CD4-positive, alpha-beta memory T cell (primary cell): ENCODE measurements at regions not wholly inside any gene's neighbourhood (a gene's known extent, or its start where the extent isn't known, plus 50 kb on each side); places are given as distances from the start of the nearest gene placed in this dataset.

Source experiments
- CTCF ChIA-PET: fragments of 350-600 bp; sonication (Branson Sonifier 250); formaldehyde crosslinking; loops from one replicate; lab custom pipeline; 2021; ENCODE audit warnings: inconsistent platforms; ENCODE audit not compliant: partially characterized antibody; lab: Charles Lee
- POLR2A ChIA-PET: fragments of 350-600 bp; sonication (Branson Sonifier 250); formaldehyde crosslinking; loops from one replicate; lab custom pipeline; 2021; ENCODE audit not compliant: partially characterized antibody; lab: Charles Lee
- DNase-seq, 5 donors: peaks; one replicate each; pipeline versions ENCODE4 v3.0.0 to v3.0.0-alpha.2; 2020 to 2022; ENCODE audit warnings: mixed read lengths in 1 of 5
- H3K27ac ChIP-seq: one replicate; pipeline ENCODE4 v1.7.0; 2013; ENCODE audit warnings: low read depth, low read length
- H3K27me3 ChIP-seq: 2 replicates; pipeline ENCODE4 v1.7.0; 2013; ENCODE audit warnings: mild to moderate bottlenecking, low read length, moderate library complexity; ENCODE audit not compliant: insufficient read depth
- H3K36me3 ChIP-seq: 2 replicates; pipeline ENCODE4 v1.7.0; 2013; ENCODE audit warnings: mild to moderate bottlenecking, low read length, moderate library complexity; ENCODE audit not compliant: insufficient read depth
- H3K4me1 ChIP-seq: 2 replicates; pipeline ENCODE4 v1.7.0; 2013; ENCODE audit warnings: mild to moderate bottlenecking, low read length, moderate library complexity; ENCODE audit not compliant: insufficient read depth
- H3K4me3 ChIP-seq, 2 donors: one replicate each; pipeline ENCODE4 v1.7.0; 2013; ENCODE audit warnings: low read length in 2 of 2, mild to moderate bottlenecking in 1 of 2
- H3K9me3 ChIP-seq, 2 donors: one replicate each; pipeline ENCODE4 v1.7.0; 2013; ENCODE audit warnings: low read length in 2 of 2, control low read depth in 1 of 2; ENCODE audit not compliant: control insufficient read depth in 1 of 2
- H3K27ac Mint-ChIP-seq, 7 donors: one replicate each; pipeline ENCODE4 v1.8.0; 2020 to 2021; ENCODE audit warnings: mixed read lengths in 7 of 7, mild to moderate bottlenecking in 6 of 7, inconsistent platforms in 3 of 7, moderate library complexity in 3 of 7
- H3K27me3 Mint-ChIP-seq, 2 donors: one replicate each; pipeline ENCODE4 v1.8.0; 2020 to 2021; ENCODE audit warnings: mixed read lengths in 2 of 2
- H3K36me3 Mint-ChIP-seq, 2 donors: one replicate each; pipeline ENCODE4 v1.8.0; 2020 to 2021; ENCODE audit warnings: mixed read lengths in 2 of 2, inconsistent platforms in 1 of 2, mild to moderate bottlenecking in 1 of 2
- H3K4me1 Mint-ChIP-seq, 4 donors: one replicate each; pipeline ENCODE4 v1.8.0; 2020 to 2021; ENCODE audit warnings: mixed read lengths in 4 of 4, mild to moderate bottlenecking in 1 of 4
- H3K4me3 Mint-ChIP-seq, 8 donors: one replicate each; pipeline ENCODE4 v1.8.0; 2020 to 2021; ENCODE audit warnings: mixed read lengths in 8 of 8, mild to moderate bottlenecking in 7 of 8, moderate library complexity in 6 of 8, inconsistent platforms in 3 of 8
- H3K9me3 Mint-ChIP-seq, 8 donors: one replicate each; pipeline ENCODE4 v1.8.0; 2020 to 2021; ENCODE audit warnings: mixed read lengths in 8 of 8, mild to moderate bottlenecking in 5 of 8, inconsistent platforms in 3 of 8, moderate library complexity in 1 of 8
- intact Hi-C: fragments of 100-400 bp; cut with micrococcal nuclease; formaldehyde crosslinking; loops from one replicate; pipeline ENCODE4 v1.15.1; 2023

DNA sequence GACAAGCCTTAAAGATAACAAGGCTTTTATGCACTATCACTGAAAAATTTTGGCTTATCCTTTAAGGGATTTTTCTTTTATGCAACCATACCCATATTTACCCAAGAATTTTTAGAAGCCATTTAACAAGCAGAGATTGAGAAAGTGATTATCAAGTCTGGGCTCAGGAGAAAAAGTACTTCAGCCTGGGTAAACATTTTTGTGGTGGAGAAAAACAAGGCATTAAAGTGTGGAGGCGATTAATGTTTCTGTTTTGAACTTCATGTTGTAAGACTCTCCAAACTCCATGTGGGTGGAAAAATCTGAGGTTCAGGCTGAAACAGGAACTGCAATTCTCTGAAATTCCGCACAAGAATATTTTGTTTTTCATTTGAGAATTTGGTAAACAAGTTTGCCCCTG lies 260.4 kb upstream of the KCNMB2 start:
- H3K27ac Mint-ChIP-seq, result no peak overlapping the region

DNA sequence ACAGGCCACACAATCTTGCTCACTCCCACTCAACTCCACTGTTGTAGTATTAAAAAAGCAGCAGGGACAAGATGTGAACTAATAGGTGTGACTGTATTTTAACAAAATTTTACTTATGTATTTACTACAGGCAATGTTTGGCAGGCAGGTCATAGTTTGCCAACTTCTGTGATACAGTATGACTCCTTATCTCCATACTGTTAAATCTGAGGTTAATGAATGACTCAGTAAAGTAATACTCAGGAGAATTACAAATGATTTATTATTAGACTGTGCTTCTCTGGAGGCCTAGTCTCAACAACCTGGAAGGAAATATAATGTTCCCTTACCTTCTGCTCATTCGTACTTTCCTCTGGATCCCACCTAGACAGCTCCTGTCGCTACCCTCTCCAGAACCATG lies 258.6 kb upstream of the KCNMB2 start:
- intact Hi-C loops, result no loop called here
- Histone ChIP-seq H3K4me3 (no peak overlapping the region), H3K27ac (no peak overlapping the region), H3K4me1 (no peaks in the 10 kb centered on the region), H3K27me3 (no peaks in the 10 kb centered on the region), H3K36me3 (no peaks in the 10 kb centered on the region), H3K9me3 (peaks cover 0 to 6% of the 10 kb centered on the region in 2 donors)
- Mint-ChIP-seq H3K4me3 (no peak overlapping the region), H3K4me1 (no peaks in the 10 kb centered on the region), H3K9me3 (peaks cover 0 to 35% (median 28%) of the 10 kb centered on the region in 8 donors), H3K27ac (no peak overlapping the region), H3K36me3 (peaks cover 0 to 2% of the 10 kb centered on the region in 2 donors), H3K27me3 (peaks cover 0 to 2% of the 10 kb centered on the region in 2 donors)
- DNase-seq, result no peak
- POLR2A ChIA-PET, result no interaction called here
- CTCF ChIA-PET, result interaction anchor here (1.2 kb wide), 1 partner anchor 14 kb away, joined by 3 read pairs; no protein-coding TSS in a partner anchor

More for the DNA sequence above, 260.4 kb upstream of the KCNMB2 start:
- Mint-ChIP-seq H3K4me3 (no peak overlapping the region), H3K36me3 (peaks cover 0 to 2% of the 10 kb centered on the region in 2 donors), H3K27me3 (no peaks in the 10 kb centered on the region), H3K9me3 (peaks cover 0 to 30% (median 26%) of the 10 kb centered on the region in 8 donors), H3K4me1 (no peaks in the 10 kb centered on the region)
- no peaks in the 10 kb centered on the region for H3K27me3 ChIP-seq
- POLR2A ChIA-PET, result no interaction called here
- no peaks in the 10 kb centered on the region for H3K36me3 ChIP-seq
- intact Hi-C loops, result no loop called here
- H3K4me3 ChIP-seq, result no peak overlapping the region
- H3K9me3 ChIP-seq, result peaks cover 0 to 6% of the 10 kb centered on the region in 2 donors
- CTCF ChIA-PET, result no interaction called here
- no peak overlapping the region for H3K27ac ChIP-seq
- H3K4me1 ChIP-seq, result no peaks in the 10 kb centered on the region
- DNase-seq, result no peak

DNA sequence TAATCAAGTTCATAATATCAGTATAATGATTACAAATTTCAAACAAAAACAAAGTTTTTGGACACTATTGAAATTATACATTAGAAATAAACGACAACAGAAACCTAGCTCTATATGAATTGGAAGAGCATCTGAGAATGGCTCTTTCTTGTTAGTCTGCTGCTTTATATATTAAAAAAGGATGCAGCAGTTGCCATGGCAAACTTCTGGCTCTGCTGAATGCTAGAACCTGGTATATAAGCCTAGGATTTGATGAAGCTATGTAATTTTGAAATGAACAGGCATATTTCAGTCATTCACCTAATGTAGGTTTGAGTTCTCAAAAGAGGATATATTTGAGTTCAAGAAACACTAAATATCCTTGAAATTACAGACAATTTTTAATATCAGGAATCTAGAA lies 252.7 kb upstream of the KCNMB2 start:
- no peak overlapping the region for H3K27ac Mint-ChIP-seq
- H3K36me3 Mint-ChIP-seq, result peaks cover 0 to 2% of the 10 kb centered on the region in 2 donors
- POLR2A ChIA-PET, result no interaction called here
- no peaks in the 10 kb centered on the region for H3K4me1 ChIP-seq
- no peaks in the 10 kb centered on the region for H3K4me1 Mint-ChIP-seq
- H3K9me3 Mint-ChIP-seq, result peaks cover 0 to 40% (median 22%) of the 10 kb centered on the region in 8 donors
- H3K9me3 ChIP-seq, result peaks cover 0 to 6% of the 10 kb centered on the region in 2 donors
- no peak overlapping the region for H3K4me3 Mint-ChIP-seq
- CTCF ChIA-PET, result no interaction called here
- no peak overlapping the region for H3K27ac ChIP-seq
- DNase-seq, result no peak
- no peaks in the 10 kb centered on the region for H3K27me3 ChIP-seq
- H3K36me3 ChIP-seq, result no peaks in the 10 kb centered on the region
- H3K27me3 Mint-ChIP-seq, result peaks cover 0 to 5% of the 10 kb centered on the region in 2 donors
- intact Hi-C loops, result no loop called here
- H3K4me3 ChIP-seq, result no peak overlapping the region

DNA sequence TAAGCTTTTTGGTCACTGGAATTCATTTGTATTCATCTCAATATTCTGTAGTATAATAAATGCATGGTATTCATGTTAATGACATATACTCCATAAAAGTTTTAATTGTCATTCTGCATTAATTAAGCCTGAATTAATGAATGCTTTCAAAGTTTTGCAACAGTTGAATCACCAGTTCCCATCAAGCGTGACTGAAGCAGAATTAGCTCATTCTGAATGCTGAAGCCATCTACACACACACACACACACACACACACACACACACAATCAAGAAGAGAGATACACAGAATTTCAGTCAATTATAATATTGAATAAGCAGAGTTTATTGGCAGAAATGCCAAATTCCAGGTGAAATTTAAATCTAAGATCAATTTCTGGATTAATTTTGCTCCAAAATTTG lies 252.1 kb upstream of the KCNMB2 start:
- CTCF ChIA-PET, result no interaction called here
- peaks cover 0 to 2% of the 10 kb centered on the region in 2 donors for H3K36me3 Mint-ChIP-seq
- H3K27me3 Mint-ChIP-seq, result peaks cover 0 to 5% of the 10 kb centered on the region in 2 donors
- H3K4me1 ChIP-seq, result no peaks in the 10 kb centered on the region
- H3K4me1 Mint-ChIP-seq, result no peaks in the 10 kb centered on the region
- no peaks in the 10 kb centered on the region for H3K27me3 ChIP-seq
- peaks cover 0 to 38% (median 19%) of the 10 kb centered on the region in 8 donors for H3K9me3 Mint-ChIP-seq
- POLR2A ChIA-PET, result no interaction called here
- peaks cover 0 to 6% of the 10 kb centered on the region in 2 donors for H3K9me3 ChIP-seq
- H3K27ac Mint-ChIP-seq, result no peak overlapping the region
- H3K36me3 ChIP-seq, result no peaks in the 10 kb centered on the region
- DNase-seq, result no peak
- intact Hi-C loops, result no loop called here
- no peak overlapping the region for H3K4me3 ChIP-seq
- H3K4me3 Mint-ChIP-seq, result no peak overlapping the region
- no peak overlapping the region for H3K27ac ChIP-seq

DNA sequence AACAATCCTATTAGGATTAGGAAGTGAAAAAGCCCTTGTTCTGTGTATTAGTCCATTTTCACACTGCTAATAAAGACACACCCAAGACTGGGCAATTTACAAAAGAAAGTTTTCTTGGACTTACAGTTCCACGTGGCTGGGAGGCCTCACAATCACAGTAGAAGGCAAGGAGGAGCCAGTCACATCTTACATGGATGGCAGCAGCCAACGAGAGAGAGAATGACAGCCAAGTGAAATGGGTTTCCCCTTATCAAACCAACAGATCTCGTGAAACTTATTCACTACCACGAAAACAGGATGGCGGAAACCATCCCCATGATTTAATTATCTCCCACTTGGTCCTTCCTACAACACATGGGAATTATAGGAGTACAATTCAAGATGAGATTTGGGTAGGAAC lies 248.2 kb upstream of the KCNMB2 start:
- no peaks in the 10 kb centered on the region for H3K4me1 ChIP-seq
- DNase-seq, result no peak
- no peaks in the 10 kb centered on the region for H3K36me3 ChIP-seq
- no peaks in the 10 kb centered on the region for H3K27me3 Mint-ChIP-seq
- POLR2A ChIA-PET, result no interaction called here
- intact Hi-C loops, result no loop called here
- H3K4me1 Mint-ChIP-seq, result peaks cover 0 to 1% (median 0%) of the 10 kb centered on the region in 4 donors
- CTCF ChIA-PET, result no interaction called here
- no peaks in the 10 kb centered on the region for H3K27me3 ChIP-seq
- peaks cover 0 to 18% (median 4%) of the 10 kb centered on the region in 8 donors for H3K9me3 Mint-ChIP-seq
- H3K36me3 Mint-ChIP-seq, result no peaks in the 10 kb centered on the region
- no peak overlapping the region for H3K27ac ChIP-seq
- no peak overlapping the region for H3K27ac Mint-ChIP-seq
- H3K9me3 ChIP-seq, result no peaks in the 10 kb centered on the region
- no peak overlapping the region for H3K4me3 ChIP-seq
- no peak overlapping the region for H3K4me3 Mint-ChIP-seq

DNA sequence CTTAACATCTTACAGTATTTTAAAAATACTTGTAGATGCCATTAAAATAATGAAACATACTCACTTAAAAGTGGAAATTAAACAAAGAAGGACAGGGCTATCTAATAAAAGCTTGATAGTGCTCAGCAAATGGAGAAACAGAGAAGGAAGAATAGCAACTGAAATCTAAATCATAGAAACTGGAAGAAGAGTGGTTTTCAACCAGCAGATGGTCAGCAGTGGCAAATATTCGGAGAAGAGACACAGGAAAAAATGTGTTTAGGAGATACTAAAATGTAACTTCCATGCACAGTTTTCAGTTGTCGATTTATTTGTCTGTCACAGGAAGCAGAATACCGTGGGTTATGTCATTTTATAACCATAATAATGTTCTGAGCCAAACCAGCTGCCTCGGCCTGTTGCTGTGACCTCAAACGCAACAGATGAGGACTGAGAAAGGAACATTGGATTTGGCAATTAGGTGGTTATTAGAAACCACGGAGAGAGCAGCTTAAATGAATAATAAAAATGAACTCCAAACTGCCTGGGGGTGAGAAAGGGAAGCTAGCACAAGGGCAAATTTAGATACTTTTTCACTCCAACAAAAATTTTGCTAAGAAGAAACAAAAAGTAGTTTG lies 246.6 kb upstream of the KCNMB2 start:
- H3K27me3 ChIP-seq, result no peaks in the 10 kb centered on the region
- intact Hi-C loops, result no loop called here
- no peak for DNase-seq
- H3K36me3 ChIP-seq, result no peaks in the 10 kb centered on the region
- H3K4me1 ChIP-seq, result no peaks in the 10 kb centered on the region
- no peaks in the 10 kb centered on the region for H3K9me3 ChIP-seq
- no peak overlapping the region for H3K27ac Mint-ChIP-seq
- no peak overlapping the region for H3K4me3 Mint-ChIP-seq
- peaks cover 0 to 1% (median 0%) of the 10 kb centered on the region in 4 donors for H3K4me1 Mint-ChIP-seq
- H3K9me3 Mint-ChIP-seq, result peaks cover 0 to 18% (median 4%) of the 10 kb centered on the region in 8 donors
- no peaks in the 10 kb centered on the region for H3K27me3 Mint-ChIP-seq
- no peak overlapping the region for H3K4me3 ChIP-seq
- ChIA-PET CTCF (no interaction called here), POLR2A (no interaction called here)
- no peaks in the 10 kb centered on the region for H3K36me3 Mint-ChIP-seq
- no peak overlapping the region for H3K27ac ChIP-seq

DNA sequence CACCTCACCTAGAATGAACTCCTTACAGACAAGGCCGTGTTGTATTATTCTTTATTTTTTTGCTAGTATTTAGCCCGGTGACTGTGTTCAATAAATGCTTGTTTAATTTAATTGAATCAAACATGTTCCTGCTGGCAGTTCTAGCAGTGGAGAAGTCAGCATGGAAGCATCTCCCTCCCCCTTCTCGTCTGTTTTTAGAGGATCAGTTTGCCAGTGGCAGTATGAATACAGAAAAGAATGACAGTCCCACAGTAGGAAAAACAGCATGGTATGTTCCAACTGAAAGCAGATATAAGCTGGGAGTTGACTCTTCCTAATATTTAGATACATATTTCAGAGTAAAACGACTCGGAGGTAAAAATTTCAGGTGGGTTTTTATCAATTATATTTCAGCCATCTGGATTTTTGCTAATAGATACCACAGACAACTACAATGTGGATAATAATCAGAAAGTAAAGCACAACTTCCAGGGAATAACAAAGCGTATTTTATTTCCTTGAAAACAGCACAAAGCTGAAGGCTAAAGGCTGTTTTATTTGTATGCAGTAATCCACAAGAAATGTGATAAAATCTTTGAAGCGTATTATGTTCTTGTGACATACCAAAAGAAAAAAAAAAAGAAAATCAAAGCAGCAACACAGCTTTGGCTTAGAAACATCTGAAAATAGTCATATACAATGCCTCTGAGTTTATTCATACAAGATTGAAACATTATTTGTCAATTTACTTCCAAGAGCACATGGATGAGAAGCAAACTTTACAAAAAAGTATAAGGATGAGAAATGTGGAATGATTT lies 244.5 kb upstream of the KCNMB2 start:
- H3K9me3 Mint-ChIP-seq, result peaks cover 0 to 16% (median 3%) of the 10 kb centered on the region in 8 donors
- no peak for DNase-seq
- H3K27ac Mint-ChIP-seq, result no peak overlapping the region
- Histone ChIP-seq H3K36me3 (no peaks in the 10 kb centered on the region), H3K4me3 (no peak overlapping the region), H3K9me3 (no peaks in the 10 kb centered on the region), H3K27ac (no peak overlapping the region), H3K27me3 (no peaks in the 10 kb centered on the region), H3K4me1 (no peaks in the 10 kb centered on the region)
- H3K4me3 Mint-ChIP-seq, result no peak overlapping the region
- H3K36me3 Mint-ChIP-seq, result no peaks in the 10 kb centered on the region
- intact Hi-C loops, result no loop called here
- H3K4me1 Mint-ChIP-seq, result peaks cover 0 to 1% (median 0%) of the 10 kb centered on the region in 4 donors
- no peaks in the 10 kb centered on the region for H3K27me3 Mint-ChIP-seq
- POLR2A ChIA-PET, result no interaction called here
- CTCF ChIA-PET, result no interaction called here
